ENCODE measurements at regions not wholly inside any gene's neighbourhood (a gene's known extent, or its start where the extent isn't known, plus 50 kb on each side); places are given as distances from the start of the nearest gene placed in this dataset.

DNA sequence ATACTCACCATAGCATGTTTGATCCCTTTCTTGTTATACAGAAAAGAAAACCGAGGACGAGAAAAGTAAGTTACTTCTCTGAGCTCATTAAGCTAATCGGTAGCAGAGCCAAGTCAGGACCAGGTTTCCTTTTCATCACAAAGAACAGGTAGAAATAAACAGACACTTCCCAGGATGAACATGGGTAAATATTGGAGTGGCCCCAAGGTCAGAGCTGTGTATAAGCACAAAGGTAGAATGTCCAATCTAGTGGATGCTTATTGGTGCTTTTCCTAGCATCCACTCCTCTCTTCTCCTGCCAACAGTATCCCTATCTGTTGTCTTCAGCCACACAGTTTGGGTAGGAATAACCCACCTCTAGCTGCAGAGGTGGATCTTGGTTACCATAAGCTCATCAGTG, 52.8 kb upstream of the THUMPD3 start:
- Histone ChIP-seq H2BK15ac (ENCODE audit: low read depth, poor library complexity, severe bottlenecking) (no peak overlapping the region), H2BK120ac (ENCODE audit: low read depth, low read length) (no peak overlapping the region), H2AK5ac (ENCODE audit: low read length, severe bottlenecking) (no peak overlapping the region), H3K18ac (ENCODE audit: low read depth in 1 of 2, low read length in 2 of 2) (no peak overlapping the region), H3K27ac (ENCODE audit: low read length, poor library complexity, severe bottlenecking) (no peak overlapping the region), H4K8ac (ENCODE audit: low read length) (no peak overlapping the region), H2AFZ (ENCODE audit: low read depth, low read length) (no peak overlapping the region), H3K4me2 (ENCODE audit: low read length, poor library complexity, severe bottlenecking) (no peak overlapping the region), H3K4me1 (ENCODE audit: control insufficient read depth, insufficient read depth, low read depth, low read length) (no peaks in the 10 kb centered on the region), H4K91ac (ENCODE audit: low read length) (no peak overlapping the region), H3K9me3 (ENCODE audit: control insufficient read depth, low read length) (no peaks in the 10 kb centered on the region), H3K9ac (ENCODE audit: low read length) (no peak overlapping the region), H3K36me3 (ENCODE audit: control insufficient read depth in 1 of 2, insufficient read depth in 2 of 2, low read depth in 1 of 2, low read length in 2 of 2) (no peaks in the 10 kb centered on the region), H3K23ac (ENCODE audit: low read length in 2 of 2) (no peak overlapping the region), H3K27me3 (ENCODE audit: control insufficient read depth in 1 of 2, insufficient read depth in 1 of 2, low read length in 2 of 2) (peaks cover 0 to 13% of the 10 kb centered on the region in 2 experiments), H3K4ac (ENCODE audit: low read depth in 1 of 2, low read length in 2 of 2) (no peak overlapping the region), H2BK12ac (ENCODE audit: low read length in 2 of 2) (no peak overlapping the region), H2BK5ac (ENCODE audit: low read depth, low read length, poor library complexity, severe bottlenecking) (no peak overlapping the region), H3K79me1 (replicated peaks; ENCODE audit: low read length, poor library complexity, severe bottlenecking) (no peaks in the 10 kb centered on the region), H3K14ac (ENCODE audit: low read length in 2 of 2) (no peak overlapping the region), H3K4me3 (ENCODE audit: insufficient read depth in 1 of 2, low read depth in 1 of 2, low read length in 2 of 2) (no peak overlapping the region)
- 94% methylated on average over 3 of the region's 3 CpGs for WGBS
- DNase-seq: no peak

DNA sequence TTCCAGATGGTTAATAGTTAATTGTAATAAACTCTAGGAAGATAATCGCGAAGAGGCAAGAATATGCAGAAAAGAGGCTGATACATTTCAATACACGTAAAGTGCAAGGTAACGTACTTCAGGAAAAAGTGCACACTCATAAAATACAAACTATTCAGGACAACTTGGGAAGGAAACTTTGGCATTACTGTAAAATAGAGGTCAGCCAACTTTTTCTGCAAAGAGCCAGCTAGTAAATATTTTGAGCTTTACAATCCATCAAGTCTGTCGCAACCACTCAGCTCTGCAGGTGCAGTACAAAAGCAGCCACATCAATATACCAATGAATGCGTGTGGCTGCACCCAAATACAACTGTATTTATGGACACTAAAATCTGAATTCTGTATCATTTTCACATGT, 51.6 kb upstream of the THUMPD3 start:
- no peak overlapping the region for H2AFZ ChIP-seq (ENCODE audit: low read depth, low read length)
- no peak overlapping the region for H3K14ac ChIP-seq (ENCODE audit: low read length in 2 of 2)
- no peak overlapping the region for H3K4me2 ChIP-seq (ENCODE audit: low read length, poor library complexity, severe bottlenecking)
- no peaks in the 10 kb centered on the region for H3K79me1 ChIP-seq (replicated peaks; ENCODE audit: low read length, poor library complexity, severe bottlenecking)
- no peak overlapping the region for H3K27ac ChIP-seq (ENCODE audit: low read length, poor library complexity, severe bottlenecking)
- no peak overlapping the region for H3K23ac ChIP-seq (ENCODE audit: low read length in 2 of 2)
- no peak overlapping the region for H2BK120ac ChIP-seq (ENCODE audit: low read depth, low read length)
- no peak overlapping the region for H3K18ac ChIP-seq (ENCODE audit: low read depth in 1 of 2, low read length in 2 of 2)
- H3K4ac ChIP-seq (ENCODE audit: low read depth in 1 of 2, low read length in 2 of 2): no peak overlapping the region
- DNase-seq: no peak
- H4K91ac ChIP-seq (ENCODE audit: low read length): no peak overlapping the region
- H2BK15ac ChIP-seq (ENCODE audit: low read depth, poor library complexity, severe bottlenecking): no peak overlapping the region
- H2BK12ac ChIP-seq (ENCODE audit: low read length in 2 of 2): no peak overlapping the region
- H3K27me3 ChIP-seq (ENCODE audit: control insufficient read depth in 1 of 2, insufficient read depth in 1 of 2, low read length in 2 of 2): peaks cover 0 to 15% of the 10 kb centered on the region in 2 experiments
- H3K9ac ChIP-seq (ENCODE audit: low read length): no peak overlapping the region
- no peaks in the 10 kb centered on the region for H3K9me3 ChIP-seq (ENCODE audit: control insufficient read depth, low read length)
- H2AK5ac ChIP-seq (ENCODE audit: low read length, severe bottlenecking): no peak overlapping the region
- H2BK5ac ChIP-seq (ENCODE audit: low read depth, low read length, poor library complexity, severe bottlenecking): no peak overlapping the region
- no peak overlapping the region for H4K8ac ChIP-seq (ENCODE audit: low read length)
- no peaks in the 10 kb centered on the region for H3K4me1 ChIP-seq (ENCODE audit: control insufficient read depth, insufficient read depth, low read depth, low read length)
- H3K4me3 ChIP-seq (ENCODE audit: insufficient read depth in 1 of 2, low read depth in 1 of 2, low read length in 2 of 2): no peak overlapping the region
- WGBS: 93% methylated on average over 6 of the region's 6 CpGs
- no peaks in the 10 kb centered on the region for H3K36me3 ChIP-seq (ENCODE audit: control insufficient read depth in 1 of 2, insufficient read depth in 2 of 2, low read depth in 1 of 2, low read length in 2 of 2)

All from mesenchymal stem cell (in vitro differentiated cells and primary cell).